HepG2 (cell line): ENCODE measurements at regions not wholly inside any gene's neighbourhood (a gene's known extent, or its start where the extent isn't known, plus 50 kb on each side); places are given as distances from the start of the nearest gene placed in this dataset.

Experiments
- ATAC-seq: fragments of 200-7000 bp; cut with Tn5 transposase; 3 replicates; pipeline ENCODE4 v1.9.1; 2020; ENCODE audit warnings: mild to moderate bottlenecking, moderate library complexity
- BruUV-seq: library from RNA; stranded (reverse); fragments of 400-500 nt; replicated peaks from 2 replicates; lab custom pipeline; 2021; lab: Mats Ljungman, UMichigan
- CTCF ChIA-PET: fragments of 300-600 bp; formaldehyde crosslinking; extraction: SDS; loops from one replicate; lab custom pipeline; 2021; ENCODE audit warnings: low total read pairs, inconsistent platforms, low intra/inter-chr PET ratio; lab: Yijun Ruan, JAX
- POLR2A ChIA-PET: fragments of 350-600 bp; sonication (Branson Sonifier 250); formaldehyde crosslinking; loops from one replicate; lab custom pipeline; 2020; ENCODE audit warnings: antibody characterized with exemption, inconsistent platforms; lab: Yijun Ruan, JAX
- DNase-seq: peaks from one replicate; pipeline ENCODE4 v3.0.0-alpha.2; 2015; ENCODE audit warnings: low spot score
- FAIRE-seq: peaks from 3 replicates; lab custom pipeline; 2011; peaks lifted over from hg19 to GRCh38; lab: Jason Lieb, UNC
- H2AFZ ChIP-seq: one replicate; pipeline ENCODE4 v1.6.1; 2011; ENCODE audit warnings: low read length, inconsistent platforms
- H3K27ac ChIP-seq: fragments of 300-600 bp; 3 replicates; pipeline ENCODE4 v1.8.0; 2011; ENCODE audit warnings: mixed run types, mild to moderate bottlenecking, mixed read lengths, low read length, inconsistent platforms; ENCODE audit not compliant: insufficient read depth; ENCODE audit errors: extremely low read length
- H3K27me3 ChIP-seq, 2 experiments: fragments of 200-600 bp in 1 of 2; 2 replicates in 1 of 2; 3 replicates in 1 of 2; pipeline versions ENCODE4 v1.6.0 to v1.8.0; 2011; ENCODE audit warnings: low read length in 2 of 2, mild to moderate bottlenecking in 2 of 2, moderate library complexity in 2 of 2, inconsistent platforms in 1 of 2; ENCODE audit not compliant: insufficient read depth in 2 of 2, control insufficient read depth in 1 of 2
- H3K36me3 ChIP-seq, 2 experiments: fragments of 200-600 bp in 1 of 2; replicated peaks in 1 of 2; 2 replicates in 1 of 2; 3 replicates in 1 of 2; pipeline versions ENCODE4 v1.5.1 to v1.8.0; 2011; ENCODE audit warnings: low read length in 2 of 2, inconsistent platforms in 1 of 2; ENCODE audit not compliant: insufficient read depth in 2 of 2, control insufficient read depth in 1 of 2
- H3K4me1 ChIP-seq: 2 replicates; pipeline ENCODE4 v1.5.1; 2012; ENCODE audit warnings: low read length, inconsistent platforms; ENCODE audit not compliant: insufficient read depth
- H3K4me2 ChIP-seq: 2 replicates; pipeline ENCODE4 v1.6.0; 2011; ENCODE audit warnings: low read depth, low read length, inconsistent platforms
- H3K4me3 ChIP-seq, 3 experiments: fragments of 200-600 bp in 1 of 3; sonication (generic), shearing (Covaris generic) in 1 of 3; replicated peaks in 1 of 3; 2 replicates each; pipeline ENCODE4 v1.5.1; 2011 to 2016; ENCODE audit warnings: low read length in 3 of 3, inconsistent platforms in 2 of 3, low read depth in 2 of 3, mild to moderate bottlenecking in 2 of 3, control low read depth in 1 of 3, mixed read lengths in 1 of 3; ENCODE audit not compliant: insufficient read depth in 1 of 3
- H3K79me2 ChIP-seq: one replicate; pipeline ENCODE4 v1.6.1; 2011; ENCODE audit warnings: low read length, inconsistent platforms; ENCODE audit not compliant: insufficient read depth
- H3K9ac ChIP-seq: 2 replicates; pipeline ENCODE4 v1.6.0; 2011; ENCODE audit warnings: mild to moderate bottlenecking, low read depth, low read length, inconsistent platforms; ENCODE audit not compliant: insufficient read depth
- H3K9me3 ChIP-seq: 2 replicates; pipeline ENCODE4 v1.5.1; 2012; ENCODE audit warnings: mild to moderate bottlenecking, low read length
- H4K20me1 ChIP-seq: 2 replicates; pipeline ENCODE4 v1.6.0; 2011; ENCODE audit warnings: inconsistent platforms, mild to moderate bottlenecking, low read length, moderate library complexity; ENCODE audit not compliant: insufficient read depth
- ARHGAP35 ChIP-seq: sonication (generic); formaldehyde crosslinking; IDR thresholded peaks from 2 replicates; pipeline ENCODE4 v1.9.0; 2022; ENCODE audit warnings: mild to moderate bottlenecking, inconsistent platforms, moderate library complexity, missing genetic modification reagents, borderline replicate concordance
- BRD4 ChIP-seq: sonication (generic); formaldehyde crosslinking; IDR thresholded peaks from 2 replicates; pipeline ENCODE4 v1.4.0; 2020; ENCODE audit warnings: missing genetic modification reagents
- CHCHD3 ChIP-seq: sonication (generic); formaldehyde crosslinking; IDR thresholded peaks from 2 replicates; pipeline ENCODE4 v1.8.0; 2022; ENCODE audit warnings: mild to moderate bottlenecking, missing genetic modification reagents, moderate library complexity
- ETV6 ChIP-seq: sonication (generic); formaldehyde crosslinking; conservative IDR thresholded peaks from 2 replicates; pipeline ENCODE4 v1.4.0; 2020; ENCODE audit warnings: missing genetic modification reagents
- FOXA1 ChIP-seq, 2 experiments: fragments of 450-650 bp in 1 of 2; sonication (generic) in 1 of 2; formaldehyde crosslinking in 1 of 2; IDR thresholded peaks; 2 replicates each; pipeline versions ENCODE4 v1.4.0 to v1.6.1; 2016 to 2020; ENCODE audit warnings: missing genetic modification reagents in 1 of 2
- FOXO1 ChIP-seq: sonication (generic); formaldehyde crosslinking; IDR thresholded peaks from 2 replicates; pipeline ENCODE4 v1.4.0; 2020; ENCODE audit warnings: missing genetic modification reagents
- GATA4 ChIP-seq: sonication (generic); IDR thresholded peaks from 2 replicates; pipeline ENCODE4 v1.6.1; 2016; ENCODE audit warnings: antibody characterized with exemption, low read depth, borderline replicate concordance
- HDAC6 ChIP-seq: fragments of 200-600 bp; sonication (generic); IDR thresholded peaks from 2 replicates; pipeline ENCODE4 v1.7.0; 2017; ENCODE audit warnings: mild to moderate bottlenecking, antibody characterized with exemption, low read length, low read depth
- HNF4G ChIP-seq, 2 experiments: sonication (generic) in 1 of 2; formaldehyde crosslinking in 1 of 2; IDR thresholded peaks; 2 replicates each; pipeline versions ENCODE4 v1.4.0 to v1.6.1; 2011 to 2020; ENCODE audit warnings: borderline replicate concordance in 2 of 2, low read depth in 2 of 2, mild to moderate bottlenecking in 2 of 2, low read length in 1 of 2, missing genetic modification reagents in 1 of 2, moderate library complexity in 1 of 2
- HOXA7 ChIP-seq: sonication (generic); formaldehyde crosslinking; IDR thresholded peaks from 2 replicates; pipeline ENCODE4 v1.8.1; 2022; ENCODE audit warnings: mild to moderate bottlenecking, missing genetic modification reagents, moderate library complexity
- MAFF ChIP-seq: IDR thresholded peaks from 2 replicates; pipeline ENCODE4 v1.6.1; 2011; ENCODE audit warnings: low read depth, low read length, improper control_type of control experiment
- MAFK ChIP-seq, 2 experiments: IDR thresholded peaks in 1 of 2; conservative IDR thresholded peaks in 1 of 2; 2 replicates each; pipeline ENCODE4 v1.6.1; 2011; ENCODE audit warnings: improper control_type of control experiment in 2 of 2, low read length in 2 of 2
- ONECUT2 ChIP-seq: sonication (generic); formaldehyde crosslinking; IDR thresholded peaks from 2 replicates; pipeline ENCODE4 v1.4.0; 2020; ENCODE audit warnings: missing genetic modification reagents
- PCBP1 ChIP-seq: fragments of 200-400 bp; formaldehyde crosslinking; IDR thresholded peaks from 2 replicates; pipeline ENCODE4 v1.6.1; 2017; ENCODE audit warnings: mild to moderate bottlenecking, low read depth, low read length, borderline replicate concordance
- SETDB1 ChIP-seq: sonication (generic); formaldehyde crosslinking; IDR thresholded peaks from 2 replicates; pipeline ENCODE4 v1.5.1; 2020; ENCODE audit warnings: missing genetic modification reagents, mild to moderate bottlenecking, borderline replicate concordance
- THAP11 ChIP-seq: IDR thresholded peaks from 2 replicates; pipeline ENCODE4 v1.6.1; 2016; ENCODE audit warnings: missing biosample characterization, missing genetic modification reagents
- ZNF333 ChIP-seq: sonication (generic); formaldehyde crosslinking; IDR thresholded peaks from 2 replicates; pipeline ENCODE4 v1.4.0; 2020; ENCODE audit warnings: mild to moderate bottlenecking, missing genetic modification reagents, borderline replicate concordance
- ZNF703 ChIP-seq: sonication (generic); formaldehyde crosslinking; IDR thresholded peaks from 2 replicates; pipeline ENCODE4 v1.5.1; 2020; ENCODE audit warnings: missing genetic modification reagents, mild to moderate bottlenecking, moderate library complexity, borderline replicate concordance
- ZSCAN31 ChIP-seq: sonication (generic); formaldehyde crosslinking; IDR thresholded peaks from 2 replicates; pipeline ENCODE4 v1.5.0; 2020; ENCODE audit warnings: low read depth, mild to moderate bottlenecking, missing genetic modification reagents
- in situ Hi-C: cut with HindIII; loops from 2 replicates; pipeline ENCODE4 v1.10.0; 2017; ENCODE audit warnings: low pct_unique_long_range_greater_than_20kb; ENCODE audit not compliant: extremely low pct_ligation_motif_present
- intact Hi-C: fragments of 100-400 bp; cut with micrococcal nuclease; formaldehyde crosslinking; loops from one replicate; pipeline ENCODE4 v1.10.0; 2022; ENCODE audit not compliant: unreplicated experiment
- TF ChIP-seq, protein P1 (sequence below): sonication (generic); formaldehyde crosslinking; IDR thresholded peaks from 2 replicates; pipeline ENCODE4 v1.5.0; 2020; ENCODE audit warnings: missing genetic modification reagents, mild to moderate bottlenecking, borderline replicate concordance

DNA sequence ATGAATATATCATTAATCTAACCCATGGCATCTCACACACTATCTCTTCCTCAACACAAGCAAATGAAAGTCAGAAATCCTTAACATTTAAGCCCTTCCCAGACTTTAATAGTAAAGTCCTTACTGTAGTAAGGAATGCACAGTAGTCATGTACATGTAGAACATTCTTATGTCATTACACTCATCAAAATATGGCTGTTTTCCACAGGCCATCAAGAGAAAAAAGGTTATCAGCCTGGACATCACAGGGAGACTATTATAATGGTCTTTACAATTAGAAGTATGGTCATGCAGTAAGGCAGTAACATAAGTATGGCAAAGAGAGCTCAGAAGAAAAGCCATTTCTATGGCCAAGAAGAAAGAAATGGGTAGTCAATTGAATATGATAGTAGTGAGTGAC is 121.2 kb downstream of the SLC6A15 start:
- no peak overlapping the region for H3K9ac ChIP-seq
- no peaks in the 10 kb centered on the region for H3K36me3 ChIP-seq
- H3K4me1 ChIP-seq = no peaks in the 10 kb centered on the region
- in situ Hi-C loops = no loop called here
- no peak for DNase-seq
- H2AFZ ChIP-seq = no peak overlapping the region
- TF ChIP-seq ETV6 (no peak), THAP11 (CRISPR knock-in tag) (no peak)
- H3K27ac ChIP-seq = no peak overlapping the region
- H3K9me3 ChIP-seq = no peaks in the 10 kb centered on the region
- H3K4me3 ChIP-seq = no peak overlapping the region
- no peaks in the 10 kb centered on the region for H3K79me2 ChIP-seq
- intact Hi-C loops = no loop called here
- no peak for FAIRE-seq
- H3K4me2 ChIP-seq = no peak overlapping the region
- no peaks in the 10 kb centered on the region for H4K20me1 ChIP-seq
- ChIA-PET CTCF (no interaction called here), POLR2A (no interaction called here)
- no peaks in the 10 kb centered on the region for H3K27me3 ChIP-seq
- no peak for ATAC-seq
- BruUV-seq = no TSS peak

GRCh38 chr12:84789184-84789583 is 123.4 kb downstream of the SLC6A15 start:
- Histone ChIP-seq H4K20me1 (no peaks in the 10 kb centered on the region), H2AFZ (no peak overlapping the region), H3K4me3 (no peak overlapping the region), H3K27me3 (no peaks in the 10 kb centered on the region), H3K79me2 (no peaks in the 10 kb centered on the region), H3K4me2 (no peak overlapping the region), H3K4me1 (no peaks in the 10 kb centered on the region), H3K9me3 (no peaks in the 10 kb centered on the region), H3K36me3 (no peaks in the 10 kb centered on the region), H3K9ac (no peak overlapping the region), H3K27ac (no peak overlapping the region)
- ATAC-seq (no peak), FAIRE-seq (no peak), DNase-seq (no peak)
- ChIA-PET POLR2A (no interaction called here), CTCF (no interaction called here)
- in situ Hi-C loops = no loop called here
- no TSS peak for BruUV-seq
- intact Hi-C loops = no loop called here
- TF ChIP-seq ARHGAP35 (CRISPR knock-in tag) = no peak
- no peak for TF ChIP-seq GATA4
- TF ChIP-seq, protein P1, sequence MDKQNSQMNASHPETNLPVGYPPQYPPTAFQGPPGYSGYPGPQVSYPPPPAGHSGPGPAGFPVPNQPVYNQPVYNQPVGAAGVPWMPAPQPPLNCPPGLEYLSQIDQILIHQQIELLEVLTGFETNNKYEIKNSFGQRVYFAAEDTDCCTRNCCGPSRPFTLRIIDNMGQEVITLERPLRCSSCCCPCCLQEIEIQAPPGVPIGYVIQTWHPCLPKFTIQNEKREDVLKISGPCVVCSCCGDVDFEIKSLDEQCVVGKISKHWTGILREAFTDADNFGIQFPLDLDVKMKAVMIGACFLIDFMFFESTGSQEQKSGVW = no peak
- no peak for TF ChIP-seq BRD4 (CRISPR knock-in tag)
- no peak for TF ChIP-seq HOXA7 (CRISPR knock-in tag)
- no peak for TF ChIP-seq HDAC6
- no peak for TF ChIP-seq ZNF333 (CRISPR knock-in tag)
- no peak for TF ChIP-seq ONECUT2 (CRISPR knock-in tag)
- TF ChIP-seq MAFK (conservative IDR thresholded peaks at IDR 0.05 in 1 of 2, IDR thresholded peaks at IDR 0.05 in 1 of 2; ENCODE audit: low read length in 2 of 2) = peak; percentile 16 to 75; a peak in 2 of 4 replicates
- TF ChIP-seq ZSCAN31 (CRISPR knock-in tag) = no peak
- peak; percentile 60 for TF ChIP-seq MAFF
- no peak for TF ChIP-seq FOXA1 (IDR thresholded peaks at IDR 0.05)
- no peak for TF ChIP-seq FOXA1 (CRISPR knock-in tag; IDR thresholded peaks at IDR 0.05)
- no peak for TF ChIP-seq HNF4G (IDR thresholded peaks at IDR 0.05; ENCODE audit: borderline replicate concordance, low read depth, low read length)
- TF ChIP-seq HNF4G (CRISPR knock-in tag; IDR thresholded peaks at IDR 0.05; ENCODE audit: borderline replicate concordance, low read depth) = no peak
- no peak for TF ChIP-seq ZNF703 (CRISPR knock-in tag)
- TF ChIP-seq CHCHD3 (CRISPR knock-in tag) = no peak
- no peak for TF ChIP-seq PCBP1
- TF ChIP-seq SETDB1 (CRISPR knock-in tag) = no peak
- TF ChIP-seq FOXO1 = no peak
